ENCODE measurements at regions not wholly inside any gene's neighbourhood (a gene's known extent, or its start where the extent isn't known, plus 50 kb on each side); places are given as distances from the start of the nearest gene placed in this dataset.

- TF ChIP-seq CTCF (conservative IDR thresholded peaks at IDR 0.05 in 1 of 2, IDR thresholded peaks at IDR 0.05 in 1 of 2; ENCODE audit: extremely low read depth in 1 of 2, insufficient read depth in 1 of 2, low read depth in 1 of 2, low read length in 2 of 2) (no peak), EZH2 (IDR thresholded peaks at IDR 0.05; ENCODE audit: borderline replicate concordance, low read length) (no peak)
Observed at GRCh38 chr11:56905936-56906335, 82.8 kb upstream of the OR5AK2 start.

Data from mammary epithelial cell (primary cell).